ENCODE measurements at regions not wholly inside any gene's neighbourhood (a gene's known extent, or its start where the extent isn't known, plus 50 kb on each side); places are given as distances from the start of the nearest gene placed in this dataset.

- TF ChIP-seq CTCF (conservative IDR thresholded peaks at IDR 0.05; ENCODE audit: low read length): no peak
- no peak for TF ChIP-seq EZH2phosphoT487 (IDR thresholded peaks at IDR 0.05; ENCODE audit: borderline replicate concordance, low read depth, low read length)
Observed at GRCh38 chr15:47409038-47409437, 308.3 kb upstream of the SEMA6D start.

All from OCI-LY7 (cell line).